Activated CD4-positive, alpha-beta T cell treated with anti-CD3 and anti-CD28 coated beads, Interleukin-2, amount 10 ng/mL, durations not matched to agents 7 days and 5 days (primary cell): ENCODE measurements at regions not wholly inside any gene's neighbourhood (a gene's known extent, or its start where the extent isn't known, plus 50 kb on each side); places are given as distances from the start of the nearest gene placed in this dataset.
"Not testable (repeated sequence)": the region's sequence is repeated elsewhere in the genome, so short reads cannot be mapped to it uniquely, and the experiment has no call there.

Source experiments
- CTCF ChIA-PET: fragments of 350-600 bp; sonication (Branson Sonifier 250); formaldehyde crosslinking; loops from one replicate; lab custom pipeline; 2021; ENCODE audit warnings: antibody characterized with exemption; lab: Charles Lee
- POLR2A ChIA-PET: fragments of 350-600 bp; sonication (Branson Sonifier 250); formaldehyde crosslinking; loops from one replicate; lab custom pipeline; 2021; ENCODE audit warnings: antibody characterized with exemption; lab: Charles Lee
- DNase-seq: peaks from one replicate; pipeline ENCODE4 v3.0.0-alpha.2; 2020
- H3K27ac Mint-ChIP-seq: one replicate; pipeline ENCODE4 v1.8.0; 2021; ENCODE audit warnings: mild to moderate bottlenecking, moderate library complexity, mixed read lengths
- H3K27me3 Mint-ChIP-seq: one replicate; pipeline ENCODE4 v1.8.0; 2021; ENCODE audit warnings: mixed read lengths
- H3K36me3 Mint-ChIP-seq: one replicate; pipeline ENCODE4 v1.8.0; 2021; ENCODE audit warnings: low read depth, mixed read lengths
- H3K4me1 Mint-ChIP-seq: one replicate; pipeline ENCODE4 v1.8.0; 2021; ENCODE audit warnings: mixed read lengths
- H3K4me3 Mint-ChIP-seq: one replicate; pipeline ENCODE4 v1.8.0; 2021; ENCODE audit warnings: mild to moderate bottlenecking, moderate library complexity, mixed read lengths
- H3K9me3 Mint-ChIP-seq: one replicate; pipeline ENCODE4 v1.8.0; 2021; ENCODE audit warnings: mixed read lengths

- Mint-ChIP-seq H3K9me3 (peaks cover 2% of the 10 kb centered on the region), H3K27me3 (peaks cover 27% of the 10 kb centered on the region), H3K4me1 (peaks cover 24% of the 10 kb centered on the region), H3K36me3 (no peaks in the 10 kb centered on the region), H3K27ac (no peak overlapping the region), H3K4me3 (no peak overlapping the region)
- ChIA-PET POLR2A (no interaction called here), CTCF (interaction anchor here (0.9 to 1.9 kb wide), 2 partner anchors 12 to 62 kb away, joined by 3 to 5 read pairs; no protein-coding TSS in a partner anchor)
- DNase-seq: no peak
Measured at GRCh38 chr14:106235356-106236159, 709.2 kb downstream of the TMEM121 start.

- H3K27ac Mint-ChIP-seq: no peak overlapping the region
- H3K9me3 Mint-ChIP-seq: peaks cover 2% of the 10 kb centered on the region
- CTCF ChIA-PET: interaction anchor here (1.1 kb wide), 1 partner anchor 79 kb away, joined by 3 read pairs; no protein-coding TSS in a partner anchor
- no peak for DNase-seq
- no peaks in the 10 kb centered on the region for H3K36me3 Mint-ChIP-seq
- H3K4me1 Mint-ChIP-seq: peaks cover 9% of the 10 kb centered on the region
- peaks cover 34% of the 10 kb centered on the region for H3K27me3 Mint-ChIP-seq
- POLR2A ChIA-PET: no interaction called here
- H3K4me3 Mint-ChIP-seq: no peak overlapping the region
Measured at GRCh38 chr14:106248321-106249192, 722.2 kb downstream of the TMEM121 start.

GRCh38 chr14:106253995-106254394, 727.6 kb downstream of the TMEM121 start:
- POLR2A ChIA-PET, H3K4me3 Mint-ChIP-seq, H3K27ac Mint-ChIP-seq, H3K36me3 Mint-ChIP-seq, CTCF ChIA-PET, DNase-seq, H3K4me1 Mint-ChIP-seq, H3K9me3 Mint-ChIP-seq: not testable (repeated sequence)
- peaks cover 23% of the 10 kb centered on the region for H3K27me3 Mint-ChIP-seq

DNA sequence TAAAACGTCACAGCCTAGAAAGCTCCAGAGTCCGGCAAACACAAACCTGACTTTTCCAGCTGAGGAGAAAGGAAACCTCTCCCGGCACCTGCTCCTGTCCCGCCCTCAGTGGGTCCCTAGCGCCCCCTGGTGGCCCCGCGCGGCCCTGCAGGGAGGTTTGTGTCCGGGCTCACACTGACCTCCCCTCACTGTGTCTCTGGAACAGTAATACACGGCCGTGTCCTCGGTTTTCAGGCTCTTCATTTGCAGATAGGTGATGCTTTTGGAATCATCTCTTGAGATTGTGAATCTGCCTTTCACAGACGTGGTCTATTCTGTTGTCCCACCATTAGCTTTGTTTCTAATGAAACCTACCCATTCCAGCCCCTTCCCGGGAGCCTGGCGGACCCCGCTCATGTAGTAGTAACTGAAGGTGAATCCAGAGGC, 731.2 kb downstream of the TMEM121 start:
- POLR2A ChIA-PET, H3K4me3 Mint-ChIP-seq, H3K9me3 Mint-ChIP-seq, H3K4me1 Mint-ChIP-seq, H3K27ac Mint-ChIP-seq, H3K36me3 Mint-ChIP-seq: not testable (repeated sequence)
- H3K27me3 Mint-ChIP-seq: peaks cover 32% of the 10 kb centered on the region
- CTCF ChIA-PET: interaction anchor here (0.9 to 1.8 kb wide), 6 partner anchors 25 to 160 kb away, joined by 3 to 5 read pairs (median 3); no protein-coding TSS in a partner anchor
- DNase-seq: peak; percentile 77

GRCh38 chr14:106268013-106268727, 741.8 kb downstream of the TMEM121 start:
- peak; percentile 88 for DNase-seq
- ChIA-PET POLR2A (interaction anchor here (0.6 kb wide), 1 partner anchor 12 kb away, joined by 3 read pairs; no protein-coding TSS in a partner anchor), CTCF (interaction anchor here (0.6 to 1.6 kb wide), 3 partner anchors 9 to 11 kb away, joined by 3 to 5 read pairs (median 4); no protein-coding TSS in a partner anchor)
- no peak overlapping the region for H3K4me3 Mint-ChIP-seq
- no peaks in the 10 kb centered on the region for H3K9me3 Mint-ChIP-seq
- no peaks in the 10 kb centered on the region for H3K36me3 Mint-ChIP-seq
- H3K4me1 Mint-ChIP-seq: peaks cover 13% of the 10 kb centered on the region
- H3K27ac Mint-ChIP-seq: no peak overlapping the region
- peaks cover 36% of the 10 kb centered on the region for H3K27me3 Mint-ChIP-seq

GRCh38 chr14:106269029-106269428, 742.6 kb downstream of the TMEM121 start:
- Mint-ChIP-seq H3K27me3 (peaks cover 36% of the 10 kb centered on the region), H3K9me3 (no peaks in the 10 kb centered on the region), H3K27ac (no peak overlapping the region), H3K36me3 (no peaks in the 10 kb centered on the region), H3K4me3 (no peak overlapping the region), H3K4me1 (peaks cover 13% of the 10 kb centered on the region)
- no peak for DNase-seq
- ChIA-PET CTCF (interaction anchor here (0.6 to 1.6 kb wide), 2 partner anchors 8 to 10 kb away, joined by 3 to 5 read pairs; no protein-coding TSS in a partner anchor), POLR2A (no interaction called here)

GRCh38 chr14:106269451-106270204, 743.2 kb downstream of the TMEM121 start:
- ChIA-PET POLR2A (no interaction called here), CTCF (interaction anchor here (1.6 kb wide), 1 partner anchor 9 kb away, joined by 5 read pairs; no protein-coding TSS in a partner anchor)
- Mint-ChIP-seq H3K4me1 (peaks cover 13% of the 10 kb centered on the region), H3K9me3 (no peaks in the 10 kb centered on the region), H3K36me3 (no peaks in the 10 kb centered on the region), H3K4me3 (no peak overlapping the region), H3K27ac (no peak overlapping the region), H3K27me3 (peaks cover 34% of the 10 kb centered on the region)
- DNase-seq: no peak

GRCh38 chr14:106270476-106271121, 744.2 kb downstream of the TMEM121 start:
- POLR2A ChIA-PET, H3K36me3 Mint-ChIP-seq, H3K27ac Mint-ChIP-seq, H3K9me3 Mint-ChIP-seq, H3K4me3 Mint-ChIP-seq, DNase-seq: not testable (repeated sequence)
- Mint-ChIP-seq H3K27me3 (peaks cover 34% of the 10 kb centered on the region), H3K4me1 (peaks cover 15% of the 10 kb centered on the region)
- CTCF ChIA-PET: interaction anchor here (0.9 kb wide), 1 partner anchor 347 kb away, joined by 3 read pairs; no protein-coding TSS in a partner anchor

DNA sequence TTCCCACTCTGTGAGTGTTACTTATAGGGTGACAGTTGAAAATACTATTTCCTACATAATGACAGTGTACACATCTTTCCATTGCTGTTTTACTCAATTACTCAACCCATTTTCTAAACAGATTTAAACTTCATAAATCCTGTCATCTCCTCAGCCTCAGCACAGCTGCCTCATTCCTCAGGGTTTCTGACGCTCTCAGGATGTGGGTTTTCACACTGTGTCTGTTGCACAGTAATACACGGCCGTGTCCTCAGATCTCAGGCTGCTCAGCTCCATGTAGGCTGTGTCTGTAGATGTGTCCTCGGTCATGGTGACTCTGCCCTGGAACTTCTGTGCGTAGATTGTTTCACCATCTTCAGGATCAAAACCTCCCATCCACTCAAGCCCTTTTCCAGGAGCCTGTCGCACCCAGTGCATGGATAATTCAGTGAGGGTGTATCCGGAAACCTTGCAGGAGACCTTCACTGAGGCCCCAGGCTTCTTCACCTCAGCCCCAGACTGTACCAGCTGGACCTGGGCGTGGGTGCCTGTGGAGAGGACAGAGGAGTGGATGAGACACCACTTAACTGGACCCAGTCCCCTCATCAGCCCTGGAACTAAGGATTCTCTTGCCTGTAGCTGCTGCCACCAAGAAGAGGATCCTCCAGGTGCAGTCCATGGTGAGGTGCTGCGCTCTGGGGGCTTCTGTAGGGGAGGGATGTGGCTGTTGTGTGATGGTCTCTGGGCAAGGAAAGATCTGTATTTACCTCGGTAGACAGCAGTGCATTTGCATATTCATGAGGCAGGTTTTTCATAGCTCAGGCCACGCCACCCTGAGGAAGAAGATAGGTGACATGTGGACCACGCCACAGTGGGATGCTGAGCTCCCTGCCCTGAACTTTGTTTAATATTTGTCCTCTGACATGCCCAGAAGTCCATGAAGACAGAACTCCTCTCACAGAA, 750.2 kb downstream of the TMEM121 start:
- CTCF ChIA-PET: interaction anchor here (0.6 to 5.5 kb wide), 10 partner anchors 8 to 435 kb away, joined by 3 to 26 read pairs (median 4); no protein-coding TSS in a partner anchor
- H3K9me3 Mint-ChIP-seq: no peaks in the 10 kb centered on the region
- H3K4me3 Mint-ChIP-seq: peak overlapping the region; percentile 57
- POLR2A ChIA-PET: no interaction called here
- peaks cover 30% of the 10 kb centered on the region for H3K27me3 Mint-ChIP-seq
- H3K4me1 Mint-ChIP-seq: peaks cover 24% of the 10 kb centered on the region
- H3K36me3 Mint-ChIP-seq: no peaks in the 10 kb centered on the region
- DNase-seq: peak; percentile 44
- peak overlapping the region; percentile 86 for H3K27ac Mint-ChIP-seq

DNA sequence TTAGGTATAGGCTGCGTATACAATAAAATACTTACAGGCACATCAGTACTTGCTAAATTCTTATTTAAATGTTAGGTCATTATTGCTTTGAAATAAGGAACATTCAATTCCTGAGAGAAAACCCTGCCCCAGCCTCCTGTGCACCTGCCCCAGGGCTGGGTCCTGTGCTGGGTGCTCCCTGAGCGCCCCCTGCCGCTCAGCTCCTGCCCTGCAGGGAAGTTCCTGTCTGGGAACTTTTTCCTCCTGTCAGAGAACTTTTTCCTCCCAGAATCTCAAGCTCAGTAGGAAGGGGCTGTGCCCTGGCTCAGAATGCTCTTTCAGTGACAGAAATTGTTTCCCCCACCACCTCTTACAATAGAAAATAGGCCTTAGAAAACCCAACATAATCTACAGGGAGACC, 751.1 kb downstream of the TMEM121 start:
- Mint-ChIP-seq H3K4me3 (peak overlapping the region; percentile 14), H3K27me3 (peaks cover 25% of the 10 kb centered on the region), H3K36me3 (no peaks in the 10 kb centered on the region), H3K27ac (no peak overlapping the region), H3K4me1 (peaks cover 24% of the 10 kb centered on the region), H3K9me3 (no peaks in the 10 kb centered on the region)
- ChIA-PET CTCF (interaction anchor here (0.6 to 5.5 kb wide), 11 partner anchors 9 to 190 kb away, joined by 3 to 26 read pairs (median 5); no protein-coding TSS in a partner anchor), POLR2A (no interaction called here)
- peak; percentile 21 for DNase-seq
